ENCODE measurements at regions not wholly inside any gene's neighbourhood (a gene's known extent, or its start where the extent isn't known, plus 50 kb on each side); places are given as distances from the start of the nearest gene placed in this dataset.

GRCh38 chr3:182216311-182216970, 504.7 kb downstream of the SOX2 start:
- no peak for DNase-seq (ENCODE audit: low read depth)

GRCh38 chr3:182220013-182220412, 508.3 kb downstream of the SOX2 start:
- no peak for DNase-seq (ENCODE audit: low read depth)

GRCh38 chr3:182220471-182220870, 508.7 kb downstream of the SOX2 start:
- DNase-seq (ENCODE audit: low read depth) = no peak

GRCh38 chr3:182226995-182227394, 515.3 kb downstream of the SOX2 start:
- DNase-seq (ENCODE audit: low read depth) = no peak

DNA sequence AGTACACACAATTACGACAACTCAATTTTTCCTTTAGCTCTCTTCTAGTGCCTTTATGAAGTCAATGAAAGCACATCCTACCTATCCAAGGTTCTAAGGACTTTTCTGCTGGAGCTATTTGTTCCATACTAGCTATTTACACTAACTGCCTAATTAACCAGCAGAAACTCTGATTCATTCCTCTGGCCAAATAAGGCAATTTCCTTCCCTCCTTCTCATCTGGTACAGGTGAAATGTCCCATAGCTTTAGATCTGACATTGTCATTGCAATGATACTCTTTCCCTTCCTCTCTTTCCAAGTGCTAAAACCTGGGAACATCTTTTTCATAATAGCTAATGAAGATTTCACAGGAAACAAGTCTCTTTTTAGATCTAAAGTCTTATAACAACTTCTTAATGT, 521.7 kb downstream of the SOX2 start:
- no peak for DNase-seq (ENCODE audit: low read depth)

DNA sequence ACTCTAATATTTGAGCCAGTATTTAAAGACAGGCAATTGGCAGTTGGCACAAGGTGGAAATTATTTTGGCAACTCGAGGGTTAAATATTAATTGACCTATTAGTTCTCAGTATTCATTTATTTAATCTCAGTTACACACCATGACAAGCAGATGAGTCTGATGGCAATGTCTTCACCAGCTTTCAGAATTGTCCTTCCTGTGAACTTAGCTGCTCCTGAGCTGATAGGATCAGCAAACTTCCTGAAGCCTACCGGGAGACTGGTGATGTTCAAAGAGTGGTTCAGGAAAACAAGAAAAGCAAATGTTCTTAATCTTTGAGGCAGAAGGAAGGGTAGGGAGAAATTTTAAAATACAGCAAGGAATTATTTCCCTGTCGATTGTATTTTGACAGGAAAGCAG, 522.2 kb downstream of the SOX2 start:
- DNase-seq (ENCODE audit: low read depth) = no peak

DNA sequence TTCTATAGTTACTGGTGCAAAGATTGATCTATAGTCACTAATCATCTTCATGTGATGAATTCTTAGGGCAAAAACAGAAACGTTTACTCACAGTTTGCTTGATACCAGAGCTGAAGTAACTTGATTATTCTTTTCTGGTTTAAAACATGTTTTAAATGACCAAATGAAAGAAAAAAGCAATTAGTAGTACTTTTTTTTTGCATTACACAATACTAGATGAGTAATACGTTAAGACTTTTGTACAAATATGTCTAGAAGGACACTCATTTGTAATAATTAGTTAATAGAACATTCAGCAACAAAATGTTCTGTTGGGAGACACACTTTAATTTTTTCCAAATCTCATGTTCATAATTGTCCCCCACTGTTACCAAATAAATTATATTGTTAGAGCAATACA, 523.2 kb downstream of the SOX2 start:
- no peak for DNase-seq (ENCODE audit: low read depth)

DNA sequence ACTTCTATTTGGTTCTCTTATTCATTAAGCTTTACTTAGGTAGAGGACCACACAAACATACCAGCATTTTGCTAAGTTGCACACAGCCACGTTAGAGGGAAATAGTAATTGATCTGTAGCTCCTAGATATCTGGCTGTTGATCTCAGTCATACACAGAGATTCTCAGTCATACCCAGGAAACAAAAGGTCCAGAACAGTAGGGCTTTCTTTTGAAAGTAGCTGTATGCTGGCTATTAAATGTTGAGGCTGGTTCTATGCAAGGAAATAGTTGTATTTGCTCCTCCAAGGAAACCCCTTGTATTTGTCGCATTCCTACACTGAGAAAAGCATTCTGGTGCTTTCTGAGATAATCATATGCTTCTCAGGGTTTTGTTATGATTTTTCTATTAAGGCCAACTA, 523.8 kb downstream of the SOX2 start:
- no peak for DNase-seq (ENCODE audit: low read depth)

- DNase-seq (ENCODE audit: low read depth) = no peak
These were observed 526.4 kb downstream of the SOX2 start for GRCh38 chr3:182238126-182238525.

DNA sequence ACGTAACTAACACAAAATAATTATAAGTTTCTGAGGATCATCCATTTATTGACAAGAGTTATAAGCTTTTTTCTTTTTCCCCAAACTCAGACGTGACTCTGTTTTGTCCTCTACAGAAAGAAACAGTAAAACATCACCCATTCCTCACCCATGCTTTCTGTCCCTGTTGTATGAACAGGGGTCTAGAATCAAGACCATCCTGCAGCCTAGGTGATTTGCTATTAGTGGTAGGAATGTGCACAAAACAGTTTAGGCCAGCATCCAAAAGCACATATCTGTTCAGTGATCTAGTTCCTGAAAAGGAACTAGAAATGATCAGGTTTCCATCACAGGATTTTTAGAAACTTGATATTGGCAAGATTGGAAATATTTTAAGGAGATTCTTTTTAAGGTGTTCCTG, 527.6 kb downstream of the SOX2 start:
- no peak for DNase-seq (ENCODE audit: low read depth)

DNA sequence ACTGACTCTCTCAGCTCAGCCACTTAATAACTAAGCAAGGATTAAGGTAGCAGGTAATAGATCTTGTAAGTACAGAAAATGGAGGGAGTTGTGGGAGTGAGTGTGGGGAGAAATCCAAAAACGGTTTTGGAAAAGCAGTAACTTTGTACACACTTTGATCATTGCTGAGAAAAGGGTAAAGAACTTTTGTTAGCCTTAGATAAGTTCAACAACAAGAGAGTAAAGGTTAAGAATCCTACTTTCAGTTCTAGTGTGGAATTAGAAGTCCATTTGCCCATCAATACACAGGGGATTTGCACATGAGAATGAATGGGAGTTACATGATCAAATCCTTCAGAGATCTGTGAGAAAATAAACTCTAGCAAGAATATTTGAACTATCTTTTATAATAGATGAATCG, 528.7 kb downstream of the SOX2 start:
- DNase-seq (ENCODE audit: low read depth) = no peak

DNA sequence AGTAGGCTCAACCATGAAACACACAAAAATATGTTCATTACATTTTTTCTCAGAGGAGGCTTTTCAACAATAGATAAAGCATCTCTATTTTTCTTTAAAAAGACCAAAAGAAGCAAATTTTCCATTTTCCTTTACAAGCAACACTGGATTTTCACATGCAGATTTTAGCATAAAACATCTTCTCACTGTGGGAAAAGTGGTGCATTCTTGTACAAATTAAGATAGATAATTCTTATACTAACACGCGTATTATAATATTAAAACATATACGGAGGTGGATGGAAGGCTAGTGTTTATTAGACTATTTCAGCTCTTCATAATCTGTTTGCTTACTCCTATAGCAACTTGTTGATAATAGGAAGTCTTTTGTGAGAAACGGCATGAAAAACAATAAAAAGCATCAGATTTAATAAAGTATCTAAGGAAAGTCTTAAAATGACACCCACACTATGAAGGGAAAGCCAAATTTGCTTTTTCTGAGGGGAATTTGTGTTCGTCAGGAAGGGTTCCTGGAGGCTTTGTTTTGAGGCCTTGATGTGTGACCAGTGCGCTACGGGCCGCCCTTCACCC, 529.6 kb downstream of the SOX2 start:
- DNase-seq (ENCODE audit: low read depth) = no peak

GRCh38 chr3:182241766-182242488, 530.2 kb downstream of the SOX2 start:
- no peak for DNase-seq (ENCODE audit: low read depth)

DNA sequence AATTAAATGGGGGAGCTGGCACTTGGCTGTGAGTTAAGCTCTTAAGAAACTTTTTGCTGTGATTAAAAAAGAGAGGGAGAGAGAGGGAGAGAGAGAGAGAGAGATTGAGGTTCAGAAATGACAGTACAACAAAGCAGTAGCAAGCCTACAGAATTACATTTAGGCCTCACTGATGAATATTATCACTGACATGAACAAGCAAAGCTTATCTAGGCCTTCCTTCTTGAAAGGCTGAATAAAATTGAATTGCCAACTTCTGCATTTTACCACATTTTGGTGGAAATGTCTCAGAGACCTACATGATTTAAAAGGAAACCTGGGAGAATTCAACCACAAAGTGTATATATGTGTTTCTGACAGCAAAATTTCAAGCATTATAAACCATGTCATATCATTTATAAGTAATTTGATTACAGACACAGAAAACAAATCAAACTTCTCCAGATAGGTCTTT, 530.8 kb downstream of the SOX2 start:
- DNase-seq (ENCODE audit: low read depth) = no peak

- no peak for DNase-seq (ENCODE audit: low read depth)
These were observed 531.9 kb downstream of the SOX2 start for GRCh38 chr3:182243625-182244024.

DNA sequence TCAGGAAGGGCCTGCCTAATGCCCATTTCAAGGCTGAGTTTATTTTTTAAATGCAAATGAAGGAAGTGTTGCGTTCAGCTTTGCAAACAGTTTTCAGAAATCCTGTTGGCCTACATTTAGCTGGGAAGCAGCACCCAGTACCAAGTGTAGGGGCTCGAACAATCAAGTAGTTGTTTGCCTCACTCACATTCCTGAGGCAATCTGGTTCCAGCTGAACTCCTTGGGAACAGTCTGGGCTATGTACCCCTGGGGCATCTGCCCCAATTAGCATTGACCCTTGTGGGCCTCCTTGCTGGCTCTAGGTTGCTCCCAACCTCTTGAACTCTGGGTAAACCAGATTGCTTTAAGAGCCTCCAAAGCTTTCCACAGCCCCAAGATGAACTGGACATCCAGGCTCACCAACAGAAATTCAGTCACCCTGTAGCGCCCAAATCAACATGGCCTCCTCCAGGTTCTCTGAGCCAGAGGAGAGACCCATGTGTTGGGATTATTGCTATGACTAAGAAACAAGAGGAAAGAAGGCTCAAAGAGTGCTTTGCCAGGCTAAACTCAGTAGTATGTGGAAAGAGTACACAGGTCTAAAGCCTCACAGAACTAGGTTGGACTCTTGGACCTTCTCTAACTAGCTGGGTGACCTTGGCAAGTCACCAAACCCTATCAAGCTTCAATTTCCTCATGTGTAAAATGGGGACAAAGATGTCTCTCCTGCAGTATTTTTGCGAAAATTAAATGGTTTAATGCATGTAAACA, 532.7 kb downstream of the SOX2 start:
- no peak for DNase-seq (ENCODE audit: low read depth)

DNA sequence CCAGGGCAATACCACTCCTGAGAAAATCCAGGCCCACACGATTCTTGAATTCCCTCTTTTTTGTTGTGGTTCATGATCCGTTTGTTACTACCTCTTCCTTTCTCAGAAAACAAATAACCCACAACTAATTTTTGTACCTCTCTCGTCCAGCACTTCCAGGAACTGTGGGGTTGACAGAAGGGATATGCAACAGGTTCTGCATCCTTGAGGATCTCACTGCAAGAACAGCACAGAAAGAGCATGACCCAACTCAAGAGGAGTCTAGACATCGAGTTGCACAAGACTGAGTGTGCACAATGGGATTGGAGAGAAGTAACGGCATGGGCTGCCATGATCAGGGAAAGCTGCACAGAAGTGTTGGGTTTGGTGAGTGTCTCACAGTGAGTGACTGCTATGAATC, 533.3 kb downstream of the SOX2 start:
- DNase-seq (ENCODE audit: low read depth) = no peak

- no peak for DNase-seq (ENCODE audit: low read depth)
These were observed 535.1 kb downstream of the SOX2 start for GRCh38 chr3:182246870-182247269.

GRCh38 chr3:182248349-182248880, 536.7 kb downstream of the SOX2 start:
- no peak for DNase-seq (ENCODE audit: low read depth)

DNA sequence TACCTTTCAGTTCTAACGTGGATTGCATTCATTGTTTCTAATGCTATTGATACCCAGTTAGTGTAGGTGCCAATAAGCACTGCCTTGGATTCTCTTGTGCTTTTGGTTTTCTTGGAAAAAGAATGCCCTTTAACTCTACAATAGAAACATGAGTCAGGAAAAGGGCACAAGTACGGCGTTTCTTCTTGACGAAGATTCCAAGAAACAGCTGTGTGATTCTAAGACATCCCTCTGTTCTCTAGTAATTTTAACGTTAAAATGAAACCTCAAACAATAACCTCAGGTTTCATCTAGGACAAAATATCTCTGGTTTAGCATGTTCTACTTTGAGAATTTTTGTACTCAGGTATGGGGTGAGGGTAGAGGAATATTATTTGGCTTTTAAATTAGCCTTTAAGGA, 540.5 kb upstream of the ATP11B start:
- DNase-seq (ENCODE audit: low read depth) = no peak

GRCh38 chr3:182255158-182255557, 538.1 kb upstream of the ATP11B start:
- DNase-seq (ENCODE audit: low read depth) = no peak

- no peak for DNase-seq (ENCODE audit: low read depth)
These were observed 535.9 kb upstream of the ATP11B start for GRCh38 chr3:182257361-182257760.
